HEK293 (cell line): ENCODE measurements at regions not wholly inside any gene's neighbourhood (a gene's known extent, or its start where the extent isn't known, plus 50 kb on each side); places are given as distances from the start of the nearest gene placed in this dataset.

Experiments
- CTCF ChIP-seq: fragments of 450-650 bp; formaldehyde crosslinking; IDR thresholded peaks from 2 replicates; pipeline ENCODE4 v1.5.1; 2016; ENCODE audit warnings: missing biosample characterization, missing genetic modification characterization
- FEZF1 ChIP-seq: fragments of 450-650 bp; formaldehyde crosslinking; IDR thresholded peaks from 2 replicates; pipeline ENCODE4 v1.5.1; 2016; ENCODE audit warnings: missing biosample characterization, missing genetic modification characterization
- KLF9 ChIP-seq: fragments of 450-650 bp; formaldehyde crosslinking; IDR thresholded peaks from 2 replicates; pipeline ENCODE4 v1.5.1; 2016; ENCODE audit warnings: missing biosample characterization, missing genetic modification characterization, low read depth
- YY1 ChIP-seq: fragments of 450-650 bp; formaldehyde crosslinking; IDR thresholded peaks from 2 replicates; pipeline ENCODE4 v1.5.1; 2018; ENCODE audit warnings: missing biosample characterization, missing genetic modification characterization
- ZBTB1 ChIP-seq: fragments of 450-650 bp; formaldehyde crosslinking; IDR thresholded peaks from 2 replicates; pipeline ENCODE4 v1.5.1; 2016; ENCODE audit warnings: missing biosample characterization, missing genetic modification characterization
- ZBTB49 ChIP-seq: fragments of 450-650 bp; formaldehyde crosslinking; IDR thresholded peaks from 2 replicates; pipeline ENCODE4 v1.5.1; 2016; ENCODE audit warnings: missing biosample characterization, missing genetic modification characterization, low read depth
- ZNF157 ChIP-seq: fragments of 450-650 bp; formaldehyde crosslinking; IDR thresholded peaks from 2 replicates; pipeline ENCODE4 v1.5.1; 2016; ENCODE audit warnings: missing biosample characterization, missing genetic modification characterization
- ZNF274 ChIP-seq, 2 experiments: fragments of 200-500 bp in 1 of 2; fragments of 450-650 bp in 1 of 2; sonication (Bioruptor generic) in 1 of 2; formaldehyde crosslinking in 1 of 2; IDR thresholded peaks; 2 replicates each; pipeline versions ENCODE4 v1.5.1 to v1.6.1; 2014 to 2016; ENCODE audit warnings: borderline replicate concordance in 1 of 2, inconsistent platforms in 1 of 2, low read length in 1 of 2, missing biosample characterization in 1 of 2, missing genetic modification characterization in 1 of 2
- ZNF292 ChIP-seq: fragments of 450-650 bp; formaldehyde crosslinking; IDR thresholded peaks from 2 replicates; pipeline ENCODE4 v1.5.1; 2016; ENCODE audit warnings: low read depth, missing biosample characterization, missing genetic modification characterization, borderline replicate concordance
- ZNF391 ChIP-seq: fragments of 450-650 bp; formaldehyde crosslinking; IDR thresholded peaks from 2 replicates; pipeline ENCODE4 v1.5.1; 2016; ENCODE audit warnings: low read depth, missing biosample characterization, missing genetic modification characterization, borderline replicate concordance
- ZNF488 ChIP-seq: fragments of 450-650 bp; formaldehyde crosslinking; IDR thresholded peaks from 2 replicates; pipeline ENCODE4 v1.5.1; 2016; ENCODE audit warnings: missing biosample characterization, missing genetic modification characterization
- ZNF560 ChIP-seq: fragments of 450-650 bp; formaldehyde crosslinking; IDR thresholded peaks from 2 replicates; pipeline ENCODE4 v1.5.1; 2017; ENCODE audit warnings: missing biosample characterization, missing genetic modification characterization, borderline replicate concordance
- ZNF596 ChIP-seq: fragments of 450-650 bp; IDR thresholded peaks from 2 replicates; pipeline ENCODE4 v1.5.0; 2018; ENCODE audit warnings: missing biosample characterization, mild to moderate bottlenecking, missing genetic modification characterization, moderate library complexity
- TF ChIP-seq, protein P1 (sequence below): fragments of 450-650 bp; formaldehyde crosslinking; IDR thresholded peaks from 2 replicates; pipeline ENCODE4 v1.5.1; 2017; ENCODE audit warnings: missing biosample characterization, missing genetic modification characterization

DNA sequence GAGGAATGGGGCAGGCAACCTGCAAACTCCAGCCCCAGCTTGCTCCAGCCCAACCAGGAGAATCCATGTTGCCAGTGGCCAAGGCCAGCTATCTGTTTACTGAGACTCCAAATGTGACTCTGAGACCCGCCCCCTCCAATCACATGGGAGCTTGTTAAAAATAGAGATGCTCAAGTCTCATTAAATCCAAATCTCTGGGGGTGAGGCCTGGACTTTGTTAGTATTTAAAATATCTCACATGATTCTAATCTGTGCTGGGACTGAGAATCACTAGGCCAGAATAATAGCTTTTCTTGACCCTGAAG lies 224.2 kb upstream of the TBL1XR1 start:
- no peak for TF ChIP-seq CTCF (tag by site-specific recombination)
- TF ChIP-seq ZBTB49 (tag by site-specific recombination): no peak
- TF ChIP-seq ZNF274 (IDR thresholded peaks at IDR 0.05; ENCODE audit: low read length): no peak
- TF ChIP-seq ZNF274 (tag by site-specific recombination; IDR thresholded peaks at IDR 0.05; ENCODE audit: borderline replicate concordance): no peak
- TF ChIP-seq ZNF292 (tag by site-specific recombination): no peak
- TF ChIP-seq ZNF391 (tag by site-specific recombination): no peak
- TF ChIP-seq FEZF1: no peak
- TF ChIP-seq ZNF596: no peak
- TF ChIP-seq ZNF488 (tag by site-specific recombination): no peak
- no peak for TF ChIP-seq YY1 (tag by site-specific recombination)
- no peak for TF ChIP-seq ZNF157 (tag by site-specific recombination)
- TF ChIP-seq ZNF560 (tag by site-specific recombination): no peak
- no peak for TF ChIP-seq ZBTB1 (tag by site-specific recombination)
- no peak for TF ChIP-seq KLF9 (tag by site-specific recombination)
- TF ChIP-seq, protein P1, sequence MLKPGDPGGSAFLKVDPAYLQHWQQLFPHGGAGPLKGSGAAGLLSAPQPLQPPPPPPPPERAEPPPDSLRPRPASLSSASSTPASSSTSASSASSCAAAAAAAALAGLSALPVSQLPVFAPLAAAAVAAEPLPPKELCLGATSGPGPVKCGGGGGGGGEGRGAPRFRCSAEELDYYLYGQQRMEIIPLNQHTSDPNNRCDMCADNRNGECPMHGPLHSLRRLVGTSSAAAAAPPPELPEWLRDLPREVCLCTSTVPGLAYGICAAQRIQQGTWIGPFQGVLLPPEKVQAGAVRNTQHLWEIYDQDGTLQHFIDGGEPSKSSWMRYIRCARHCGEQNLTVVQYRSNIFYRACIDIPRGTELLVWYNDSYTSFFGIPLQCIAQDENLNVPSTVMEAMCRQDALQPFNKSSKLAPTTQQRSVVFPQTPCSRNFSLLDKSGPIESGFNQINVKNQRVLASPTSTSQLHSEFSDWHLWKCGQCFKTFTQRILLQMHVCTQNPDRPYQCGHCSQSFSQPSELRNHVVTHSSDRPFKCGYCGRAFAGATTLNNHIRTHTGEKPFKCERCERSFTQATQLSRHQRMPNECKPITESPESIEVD (tag by site-specific recombination): no peak
